ENCODE measurements at regions not wholly inside any gene's neighbourhood (a gene's known extent, or its start where the extent isn't known, plus 50 kb on each side); places are given as distances from the start of the nearest gene placed in this dataset.

DNA sequence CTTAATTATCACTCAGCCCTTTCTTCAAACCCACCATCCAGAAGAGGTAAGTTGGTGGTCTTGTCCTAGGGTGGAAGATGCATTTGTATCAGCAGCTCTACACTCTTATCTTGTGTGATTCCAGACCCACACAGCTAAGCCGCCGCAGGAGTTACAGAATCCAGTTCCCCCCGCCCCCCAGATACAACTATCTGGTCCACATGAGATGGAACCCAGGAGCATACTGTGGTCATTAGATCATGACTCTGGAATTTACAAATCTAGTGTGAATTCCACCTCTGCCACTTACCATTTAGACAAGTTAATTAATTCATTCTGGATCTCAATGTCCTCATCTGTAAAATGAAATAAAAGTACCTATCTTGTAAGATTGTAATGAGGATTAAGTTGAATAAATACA, 486.4 kb downstream of the BCL11A start:
- H3K4me3 ChIP-seq (ENCODE audit: low read depth, low read length), result no peak overlapping the region

DNA sequence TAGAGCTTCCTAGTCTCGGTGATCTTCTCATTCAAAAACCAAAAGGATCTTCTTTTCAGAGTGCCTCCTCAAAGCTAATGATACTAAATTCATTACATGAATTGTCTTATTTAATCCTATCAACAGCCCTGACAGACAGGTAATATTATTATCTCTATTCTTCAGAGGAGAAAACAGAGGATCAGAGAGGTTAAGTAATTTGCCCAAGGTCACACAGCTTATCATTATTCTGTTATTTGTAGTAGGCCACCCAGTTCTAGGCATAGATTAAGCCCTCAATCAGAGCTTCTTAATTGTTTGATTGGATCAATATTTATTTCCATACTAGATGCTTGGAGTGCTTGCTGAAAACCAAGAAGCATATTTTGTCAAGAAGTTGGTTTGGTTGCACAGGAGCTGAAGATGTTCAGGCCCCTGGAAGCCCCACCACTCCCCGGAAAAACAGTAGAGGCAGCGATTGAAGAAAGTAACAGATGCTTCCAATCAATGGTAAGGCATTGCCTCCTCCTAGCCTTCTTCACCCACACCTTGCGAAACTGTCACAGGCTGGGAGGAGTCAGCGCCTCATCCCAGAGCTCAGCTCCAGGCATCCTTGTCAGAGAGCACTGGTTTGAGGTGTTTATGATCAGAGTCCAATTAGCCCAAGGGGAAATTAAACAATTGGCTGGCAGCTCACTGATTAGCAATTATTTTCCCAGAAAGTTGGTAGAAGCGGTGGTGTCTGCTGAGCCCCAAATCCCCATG, 487.2 kb downstream of the BCL11A start:
- H3K4me3 ChIP-seq (ENCODE audit: low read depth, low read length), result no peak overlapping the region

DNA sequence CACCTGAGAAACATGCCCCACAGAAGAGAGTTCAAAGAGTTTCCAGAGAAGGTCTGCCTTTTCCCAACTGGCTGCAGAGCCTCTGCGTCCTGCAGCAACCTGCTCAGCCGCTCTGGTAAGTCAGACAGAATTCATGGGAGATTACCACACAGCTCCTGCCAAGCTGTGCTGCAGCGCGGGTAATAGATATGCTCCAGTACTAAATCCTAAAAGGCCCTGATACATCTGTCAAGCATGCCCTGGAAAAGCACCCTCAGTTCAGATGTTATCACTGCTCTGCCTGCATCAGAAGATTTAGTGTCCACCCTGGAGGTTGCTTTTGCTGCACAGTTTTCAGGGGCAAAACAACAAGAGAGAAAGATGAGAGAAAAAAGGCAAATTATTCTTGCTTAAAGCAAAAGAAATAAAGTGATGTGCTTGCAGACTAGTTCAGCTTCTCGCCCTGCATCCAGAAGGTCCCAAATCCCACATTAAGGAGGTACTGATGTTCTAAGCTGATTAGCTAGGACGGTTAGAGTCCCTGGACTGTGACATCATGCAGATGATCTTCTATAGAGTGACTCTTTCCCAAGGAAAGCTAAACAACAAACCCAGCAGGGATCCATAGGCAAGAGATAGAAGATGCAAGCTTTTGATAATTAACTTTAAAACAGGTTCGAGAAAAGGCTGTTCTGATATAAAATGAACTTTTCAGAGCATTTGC, 488.6 kb downstream of the BCL11A start:
- H3K4me3 ChIP-seq (ENCODE audit: low read depth, low read length), result no peak overlapping the region

DNA sequence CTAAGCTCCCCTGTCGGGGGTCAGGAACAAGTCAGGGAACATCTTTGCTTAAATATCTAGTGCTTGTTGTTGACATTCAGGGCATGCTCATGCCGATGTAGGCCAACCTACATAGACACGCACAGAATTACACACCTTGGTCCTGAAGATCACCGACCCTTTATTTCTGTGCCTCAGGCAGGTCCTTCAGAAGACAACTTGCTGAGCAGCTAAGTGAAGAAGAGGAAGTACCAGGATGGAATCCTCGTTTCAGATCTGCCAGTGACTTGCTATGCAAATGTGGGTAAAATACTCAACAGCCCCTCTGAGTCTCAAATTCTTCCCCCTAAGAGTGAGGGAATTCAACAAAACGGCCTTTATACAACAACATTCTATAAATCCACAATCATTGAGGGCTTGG, 494.7 kb downstream of the BCL11A start:
- no peak overlapping the region for H3K4me3 ChIP-seq (ENCODE audit: low read depth, low read length)

DNA sequence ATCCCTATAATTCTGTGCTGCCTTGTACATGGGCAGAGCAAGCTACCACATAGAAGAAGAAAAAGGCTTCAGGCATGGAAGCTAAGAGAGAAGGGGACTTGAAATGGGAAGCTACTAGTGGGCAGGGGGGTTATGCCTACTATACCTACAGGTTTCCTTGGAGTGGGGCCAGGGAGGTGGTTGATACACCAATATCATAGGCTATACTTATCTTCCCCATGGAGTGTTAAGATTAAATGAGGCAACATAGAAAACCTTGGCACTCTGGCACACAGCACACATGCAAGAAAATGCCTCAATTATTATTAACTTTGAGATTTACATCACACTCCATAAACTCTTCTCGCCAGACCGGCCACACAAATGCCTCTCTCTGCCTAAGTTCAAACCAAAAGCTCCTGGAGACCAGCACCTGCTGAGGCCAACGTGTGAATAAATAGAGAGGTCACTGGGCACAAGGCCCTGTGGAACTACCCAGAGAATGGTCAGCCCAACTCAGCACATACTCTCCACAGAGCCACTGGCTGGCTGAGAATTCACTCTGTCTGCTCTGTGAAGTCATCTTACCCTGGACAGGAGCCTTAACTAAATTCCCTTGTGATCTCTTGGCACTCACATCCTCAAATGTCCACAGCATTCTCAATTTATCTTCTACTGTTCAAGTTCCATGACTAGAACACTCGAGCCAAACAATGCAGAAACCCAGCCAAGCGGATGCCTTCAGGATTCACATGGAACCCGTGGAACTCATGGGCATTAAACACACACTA, 498.7 kb downstream of the BCL11A start:
- no peak overlapping the region for H3K4me3 ChIP-seq (ENCODE audit: low read depth, low read length)

DNA sequence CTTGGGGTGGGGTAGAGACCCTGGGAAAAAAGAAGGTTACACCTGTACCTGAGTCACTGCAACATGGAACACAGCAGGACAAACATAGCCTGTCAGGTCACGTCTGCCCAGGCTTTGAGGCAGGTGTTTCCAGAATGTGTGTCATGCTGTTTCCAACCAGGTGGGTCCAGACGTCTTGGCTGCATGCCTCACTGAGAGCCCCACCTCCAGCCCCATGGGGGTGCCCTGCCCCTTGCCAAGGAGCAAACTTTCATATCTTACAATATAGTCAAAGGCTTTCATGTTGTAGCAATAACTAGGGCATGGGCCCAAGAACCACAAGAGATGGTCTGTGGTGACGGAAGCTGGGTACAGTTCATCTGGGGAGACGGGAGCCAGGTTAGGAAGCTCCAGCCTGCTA, 499.7 kb downstream of the BCL11A start:
- no peak overlapping the region for H3K4me3 ChIP-seq (ENCODE audit: low read depth, low read length)

- H3K4me3 ChIP-seq (ENCODE audit: low read depth, low read length), result no peak overlapping the region
Observed at GRCh38 chr2:60052601-60053000, 500.9 kb downstream of the BCL11A start.

GRCh38 chr2:60051991-60052390, 501.5 kb downstream of the BCL11A start:
- no peak overlapping the region for H3K4me3 ChIP-seq (ENCODE audit: low read depth, low read length)

DNA sequence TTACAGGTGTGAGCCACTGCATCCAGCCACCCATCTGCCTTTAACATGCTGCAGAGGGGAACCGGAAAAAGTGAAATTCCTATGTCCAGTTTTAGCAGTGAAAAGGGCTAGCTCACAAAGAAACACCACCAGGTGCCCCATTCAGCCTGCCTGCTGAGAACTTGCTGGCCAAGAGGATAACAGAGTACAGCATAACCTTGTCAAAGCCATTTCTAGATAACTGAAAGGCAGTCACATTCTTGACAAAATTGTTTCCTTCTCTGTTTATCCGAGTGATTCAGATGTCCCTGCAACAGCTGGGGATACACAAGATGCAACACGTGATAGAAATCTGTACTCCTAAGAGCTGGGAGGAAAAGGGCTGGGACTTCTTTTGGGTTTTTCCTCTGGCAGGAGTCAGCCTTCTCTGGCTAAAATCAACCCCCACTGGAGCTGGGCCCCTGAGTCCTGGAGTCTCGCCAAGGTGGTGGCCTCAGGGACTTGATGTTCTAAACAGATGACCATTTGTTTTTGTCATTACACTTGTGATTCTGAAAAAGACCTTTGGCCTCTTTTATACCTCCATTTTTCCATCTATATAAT, 505.4 kb downstream of the BCL11A start:
- no peak overlapping the region for H3K4me3 ChIP-seq (ENCODE audit: low read depth, low read length)

GRCh38 chr2:60047347-60047746, 506.1 kb downstream of the BCL11A start:
- no peak overlapping the region for H3K4me3 ChIP-seq (ENCODE audit: low read depth, low read length)

- H3K4me3 ChIP-seq (ENCODE audit: low read depth, low read length), result no peak overlapping the region
Observed at GRCh38 chr2:60046529-60046928, 506.9 kb downstream of the BCL11A start.

GRCh38 chr2:60045456-60045855, 508.0 kb downstream of the BCL11A start:
- no peak overlapping the region for H3K4me3 ChIP-seq (ENCODE audit: low read depth, low read length)

DNA sequence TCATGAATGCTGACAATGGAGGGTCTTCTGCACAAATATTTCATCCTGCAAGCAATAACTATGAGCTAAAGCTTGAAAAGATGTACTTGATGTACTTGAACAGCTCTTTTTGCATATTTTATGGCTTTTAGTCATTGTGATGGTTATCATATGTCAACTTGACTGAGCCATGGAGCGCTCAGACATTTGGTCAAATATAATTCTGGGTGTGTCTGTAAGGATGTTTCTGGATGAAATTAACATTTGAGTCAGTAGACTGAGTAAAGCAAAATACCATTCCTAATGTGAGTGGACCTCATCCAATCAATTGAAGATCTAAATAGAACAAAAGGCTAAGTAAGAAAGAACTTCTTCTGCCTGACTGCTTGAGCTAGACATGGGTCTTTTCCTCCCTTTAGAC, 509.0 kb downstream of the BCL11A start:
- no peak overlapping the region for H3K4me3 ChIP-seq (ENCODE audit: low read depth, low read length)

DNA sequence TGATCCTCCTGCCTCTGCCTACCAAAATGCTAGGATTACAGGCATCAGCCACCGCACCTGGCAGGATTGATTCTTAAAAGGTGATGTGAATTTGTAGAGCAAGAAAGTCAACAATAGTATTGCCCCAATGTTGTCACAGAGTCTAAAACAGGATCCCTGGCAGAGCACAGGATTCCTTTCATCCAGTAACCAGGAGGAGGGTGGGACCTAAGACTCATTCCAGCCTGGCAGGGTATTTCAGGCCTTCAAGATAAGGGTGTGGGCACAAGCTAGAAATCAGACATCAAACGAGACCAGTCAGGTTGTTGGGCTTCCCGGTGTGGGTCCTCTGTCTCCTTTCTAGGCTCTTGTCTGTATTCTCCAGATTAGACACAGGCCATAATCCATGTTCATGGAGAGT, 511.4 kb downstream of the BCL11A start:
- no peak overlapping the region for H3K4me3 ChIP-seq (ENCODE audit: low read depth, low read length)

- H3K4me3 ChIP-seq (ENCODE audit: low read depth, low read length), result no peak overlapping the region
Observed at GRCh38 chr2:60033325-60033724, 520.1 kb downstream of the BCL11A start.

DNA sequence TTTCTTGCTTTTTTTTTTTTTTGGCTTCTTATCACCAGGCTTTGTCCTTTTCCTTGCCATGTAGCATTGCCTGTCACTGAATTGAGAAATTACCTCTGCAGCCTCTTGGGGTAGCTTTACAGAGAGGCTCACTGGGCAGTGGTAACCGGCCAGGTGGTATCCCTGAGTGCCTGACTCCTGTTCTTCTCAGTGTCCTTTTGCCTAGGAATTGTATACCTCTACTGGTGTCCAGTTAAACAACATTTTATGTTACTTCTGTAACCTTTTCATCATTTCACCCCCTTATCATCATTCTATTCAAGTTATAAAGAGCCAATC, 523.9 kb downstream of the BCL11A start:
- no peak overlapping the region for H3K4me3 ChIP-seq (ENCODE audit: low read depth, low read length)

GRCh38 chr2:60028849-60029565, 524.4 kb downstream of the BCL11A start:
- no peak overlapping the region for H3K4me3 ChIP-seq (ENCODE audit: low read depth, low read length)

GRCh38 chr2:60025496-60025895, 528.0 kb downstream of the BCL11A start:
- H3K4me3 ChIP-seq (ENCODE audit: low read depth, low read length), result no peak overlapping the region

DNA sequence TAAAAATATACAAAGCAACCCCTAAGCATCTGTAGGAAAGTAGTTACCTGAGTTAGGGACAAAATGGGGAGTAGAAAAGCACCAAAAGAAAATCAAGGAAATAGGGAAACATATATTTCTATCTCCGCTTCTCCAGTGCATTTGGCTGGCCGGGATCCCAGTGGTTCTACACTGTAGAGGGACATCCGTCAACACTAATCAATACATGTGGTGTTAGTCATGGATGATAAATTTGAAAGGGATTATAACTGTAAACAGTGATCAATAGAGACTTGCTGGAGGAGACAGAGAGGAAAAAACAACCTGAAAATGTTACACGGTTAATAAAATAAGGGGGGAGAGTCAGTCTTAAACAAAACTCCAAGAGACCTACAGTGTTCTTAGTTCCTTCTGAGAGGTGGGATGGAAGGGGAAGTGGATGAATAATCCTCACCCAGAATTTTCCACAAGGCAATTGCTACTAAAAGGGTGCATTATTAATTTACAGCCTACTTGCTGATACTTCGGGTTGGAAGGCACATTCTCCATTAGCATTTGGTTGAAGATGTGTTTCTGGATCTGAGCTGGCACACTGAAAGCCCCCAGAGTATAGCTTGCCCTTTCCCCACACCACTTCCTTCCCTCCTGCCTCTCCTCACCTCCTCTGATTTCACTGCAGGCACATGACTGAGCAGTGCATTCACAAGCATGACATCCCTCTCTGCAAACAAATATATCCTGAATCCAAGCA, 530.0 kb downstream of the BCL11A start:
- no peak overlapping the region for H3K4me3 ChIP-seq (ENCODE audit: low read depth, low read length)

DNA sequence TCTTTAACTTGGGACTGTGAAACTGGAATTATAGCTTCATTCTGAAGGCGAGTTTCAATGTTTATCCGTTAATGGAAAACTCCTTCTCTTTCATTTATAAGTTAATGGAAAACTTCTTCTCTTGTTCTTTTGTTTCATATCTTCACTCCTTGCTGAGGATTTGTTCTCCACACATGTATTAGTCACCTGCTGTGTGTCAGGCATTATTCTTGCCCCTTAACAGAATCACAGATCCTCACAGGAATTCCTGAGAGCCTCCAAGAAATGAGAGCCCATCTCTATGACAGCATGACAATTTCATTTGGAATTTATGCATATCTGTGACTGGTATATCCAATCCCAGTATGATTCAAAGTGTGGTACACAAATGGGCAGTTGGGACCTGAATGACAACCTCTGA, 545.8 kb downstream of the BCL11A start:
- no peak overlapping the region for H3K4me3 ChIP-seq (ENCODE audit: low read depth, low read length)
